ENCODE measurements at regions not wholly inside any gene's neighbourhood (a gene's known extent, or its start where the extent isn't known, plus 50 kb on each side); places are given as distances from the start of the nearest gene placed in this dataset.

DNA sequence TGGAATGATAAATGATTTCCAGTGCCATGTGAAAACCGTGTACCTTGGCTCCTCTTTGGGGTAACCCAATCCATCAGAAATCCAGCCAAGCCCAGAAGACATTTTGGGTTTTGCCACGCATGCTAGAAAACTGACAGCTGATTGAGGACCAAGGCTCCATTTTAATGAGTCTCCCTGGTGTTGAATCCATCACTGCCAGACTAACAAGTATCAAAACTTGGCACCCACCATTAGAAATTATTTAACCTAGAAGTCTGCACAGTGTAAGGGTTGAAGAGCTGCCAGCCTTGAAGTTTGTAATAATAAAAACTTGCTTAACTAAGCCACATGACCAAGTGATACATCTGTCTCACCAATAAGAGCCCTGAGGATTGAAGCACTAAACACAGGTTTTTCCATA, 369.9 kb downstream of the DNAH5 start:
- TF ChIP-seq CTCF (IDR thresholded peaks at IDR 0.05 in 2 of 3, conservative IDR thresholded peaks at IDR 0.05 in 1 of 3; ENCODE audit: borderline replicate concordance in 1 of 3, insufficient read depth in 1 of 3, low read depth in 2 of 3, low read length in 2 of 3) (no peak), ZNF274 (IDR thresholded peaks at IDR 0.05; ENCODE audit: low read depth, low read length) (no peak)
- TF ChIP-seq, protein P1, sequence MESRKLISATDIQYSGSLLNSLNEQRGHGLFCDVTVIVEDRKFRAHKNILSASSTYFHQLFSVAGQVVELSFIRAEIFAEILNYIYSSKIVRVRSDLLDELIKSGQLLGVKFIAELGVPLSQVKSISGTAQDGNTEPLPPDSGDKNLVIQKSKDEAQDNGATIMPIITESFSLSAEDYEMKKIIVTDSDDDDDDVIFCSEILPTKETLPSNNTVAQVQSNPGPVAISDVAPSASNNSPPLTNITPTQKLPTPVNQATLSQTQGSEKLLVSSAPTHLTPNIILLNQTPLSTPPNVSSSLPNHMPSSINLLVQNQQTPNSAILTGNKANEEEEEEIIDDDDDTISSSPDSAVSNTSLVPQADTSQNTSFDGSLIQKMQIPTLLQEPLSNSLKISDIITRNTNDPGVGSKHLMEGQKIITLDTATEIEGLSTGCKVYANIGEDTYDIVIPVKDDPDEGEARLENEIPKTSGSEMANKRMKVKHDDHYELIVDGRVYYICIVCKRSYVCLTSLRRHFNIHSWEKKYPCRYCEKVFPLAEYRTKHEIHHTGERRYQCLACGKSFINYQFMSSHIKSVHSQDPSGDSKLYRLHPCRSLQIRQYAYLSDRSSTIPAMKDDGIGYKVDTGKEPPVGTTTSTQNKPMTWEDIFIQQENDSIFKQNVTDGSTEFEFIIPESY (IDR thresholded peaks at IDR 0.05; ENCODE audit: extremely low read depth, insufficient replicate concordance, low read length): no peak

Measured in HCT116 (cell line).